AG08395 (cell line): ENCODE measurements at regions not wholly inside any gene's neighbourhood (a gene's known extent, or its start where the extent isn't known, plus 50 kb on each side); places are given as distances from the start of the nearest gene placed in this dataset.

ENCODE experiments used
- DNase-seq: peaks from one replicate; pipeline ENCODE4 v3.0.0; 2012; ENCODE audit warnings: mixed read lengths, low spot score

DNA sequence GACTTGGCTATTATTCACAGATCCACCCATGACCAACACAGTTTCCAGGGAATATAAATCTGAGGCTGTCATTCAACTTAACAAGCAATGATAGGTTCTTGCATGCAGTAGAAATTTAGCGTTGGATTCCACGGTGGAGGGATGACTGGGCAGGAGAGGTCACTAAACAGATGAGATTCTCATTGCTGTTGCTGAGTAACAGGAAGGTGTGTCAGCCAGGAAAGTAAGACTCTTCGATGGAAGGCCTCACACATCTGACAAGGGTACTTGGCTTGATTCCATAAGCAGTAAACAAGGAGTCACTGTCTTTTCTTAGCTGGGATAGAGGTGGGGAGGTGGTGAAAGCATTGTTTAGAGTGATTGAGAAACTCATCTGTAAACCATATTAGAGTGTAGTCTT, 1152.0 kb downstream of the SORCS3 start:
- no peak for DNase-seq

DNA sequence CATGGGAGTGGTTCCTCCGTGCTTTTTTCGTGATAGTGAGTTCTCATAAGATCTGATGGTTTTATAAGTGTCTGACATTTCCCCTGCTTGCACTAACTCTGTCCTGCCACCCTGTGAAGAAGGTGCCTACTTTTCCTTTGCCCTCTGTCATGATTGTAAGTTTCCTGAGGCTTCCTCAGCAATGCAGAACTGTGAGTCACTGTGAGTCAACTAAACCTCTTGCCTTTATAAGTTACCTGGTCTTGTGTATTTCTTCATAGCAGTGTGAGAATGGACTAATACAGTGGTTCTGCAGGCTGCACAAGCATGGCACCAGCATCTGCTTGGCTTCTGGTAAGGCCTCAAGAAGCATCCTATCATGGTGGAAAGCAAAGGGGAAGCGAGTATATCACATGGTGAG, 1144.6 kb downstream of the SORCS3 start:
- no peak for DNase-seq

DNA sequence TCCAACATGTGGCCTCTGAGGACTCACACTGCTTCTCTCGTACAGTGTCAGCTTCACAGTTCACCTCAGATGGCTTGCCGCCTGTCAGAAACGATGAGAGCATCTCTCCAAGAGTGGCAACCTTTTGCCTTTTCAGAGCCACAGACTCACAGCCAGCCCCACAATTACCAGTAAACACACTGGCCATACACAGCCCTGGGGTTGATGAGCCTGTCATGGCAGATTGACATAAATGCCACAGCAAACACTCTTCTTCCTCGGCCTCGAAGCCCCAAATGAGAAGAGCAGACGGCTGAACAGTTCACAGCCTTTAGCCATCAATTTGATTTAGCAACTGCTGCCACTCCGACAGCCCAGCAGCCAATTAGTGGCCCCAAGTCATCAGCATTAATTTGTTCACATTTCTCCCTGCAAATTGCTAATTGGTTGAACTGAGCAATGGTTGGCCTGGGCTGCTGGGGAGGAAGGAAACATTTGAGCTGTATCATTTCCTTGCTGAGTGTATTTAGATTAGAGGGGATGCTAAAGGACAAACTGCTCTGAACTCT, 1142.9 kb downstream of the SORCS3 start:
- DNase-seq: no peak

DNA sequence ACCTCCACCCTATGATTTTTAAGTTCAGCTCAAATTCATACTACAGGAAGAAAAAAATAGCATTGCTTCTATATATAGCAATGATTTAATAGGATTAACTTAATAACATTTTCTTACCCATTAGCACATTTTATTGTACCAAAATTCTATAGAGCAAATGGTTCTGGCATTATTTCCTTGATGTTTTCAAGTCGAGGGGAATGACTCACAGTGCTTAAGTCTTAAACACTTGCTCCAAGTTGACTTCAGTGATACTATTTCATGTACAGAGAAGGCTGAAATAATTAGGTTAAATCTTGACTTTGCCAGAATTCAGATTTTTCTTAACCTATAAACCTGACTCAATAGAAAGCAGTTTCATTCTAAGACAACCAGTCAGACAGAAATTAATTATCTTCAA, 1133.8 kb downstream of the SORCS3 start:
- no peak for DNase-seq

DNA sequence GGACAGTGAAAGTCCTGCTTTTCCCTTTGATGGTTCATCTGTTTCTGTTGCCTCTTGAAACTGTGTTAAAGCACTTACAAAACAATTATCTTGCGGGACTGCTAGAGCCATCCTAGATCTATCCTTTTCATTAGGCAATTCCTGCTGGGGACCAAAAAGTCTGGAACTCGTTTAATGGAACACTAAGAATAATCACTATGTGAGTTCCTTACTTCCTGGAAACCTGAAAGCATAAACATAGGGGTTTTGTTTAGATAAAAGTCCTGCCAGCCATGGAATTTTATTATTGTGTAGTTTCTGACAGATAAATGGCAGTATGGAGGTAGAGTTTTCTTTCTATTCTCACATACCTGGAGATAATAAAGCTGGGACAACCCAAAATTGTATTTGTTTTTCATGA, 1133.3 kb downstream of the SORCS3 start:
- DNase-seq: no peak

DNA sequence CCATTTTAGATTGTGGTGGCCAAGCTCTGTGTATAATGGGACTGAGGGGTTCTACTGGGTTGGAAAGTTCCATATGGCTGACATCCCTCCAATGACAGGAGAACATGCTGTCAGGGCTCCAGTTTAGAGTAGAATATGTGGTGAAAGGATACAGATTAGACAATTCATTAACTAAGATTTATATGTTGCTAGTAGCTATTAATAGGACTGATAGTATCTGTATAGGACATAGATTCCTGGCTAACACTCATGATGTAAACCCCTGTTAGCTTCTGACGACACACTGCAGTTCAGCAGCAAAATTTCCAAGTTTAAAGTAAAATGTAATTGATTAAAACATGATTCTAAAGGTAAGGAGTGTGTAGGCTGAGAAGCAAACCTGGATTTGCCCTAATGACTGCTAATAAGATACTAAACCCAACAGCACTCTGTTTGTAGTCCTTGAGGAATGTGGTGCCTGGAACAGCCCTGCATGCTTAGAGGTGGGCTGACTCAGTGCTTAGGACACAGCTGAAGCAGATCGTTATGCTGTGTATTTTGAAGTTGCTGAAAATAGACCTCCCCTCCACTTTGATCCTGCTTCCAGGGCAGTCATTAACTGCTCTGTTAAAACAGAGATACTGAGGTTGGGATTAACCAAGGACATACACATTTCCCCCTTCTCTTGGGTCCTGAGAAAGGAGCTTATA, 1129.6 kb downstream of the SORCS3 start:
- no peak for DNase-seq

DNA sequence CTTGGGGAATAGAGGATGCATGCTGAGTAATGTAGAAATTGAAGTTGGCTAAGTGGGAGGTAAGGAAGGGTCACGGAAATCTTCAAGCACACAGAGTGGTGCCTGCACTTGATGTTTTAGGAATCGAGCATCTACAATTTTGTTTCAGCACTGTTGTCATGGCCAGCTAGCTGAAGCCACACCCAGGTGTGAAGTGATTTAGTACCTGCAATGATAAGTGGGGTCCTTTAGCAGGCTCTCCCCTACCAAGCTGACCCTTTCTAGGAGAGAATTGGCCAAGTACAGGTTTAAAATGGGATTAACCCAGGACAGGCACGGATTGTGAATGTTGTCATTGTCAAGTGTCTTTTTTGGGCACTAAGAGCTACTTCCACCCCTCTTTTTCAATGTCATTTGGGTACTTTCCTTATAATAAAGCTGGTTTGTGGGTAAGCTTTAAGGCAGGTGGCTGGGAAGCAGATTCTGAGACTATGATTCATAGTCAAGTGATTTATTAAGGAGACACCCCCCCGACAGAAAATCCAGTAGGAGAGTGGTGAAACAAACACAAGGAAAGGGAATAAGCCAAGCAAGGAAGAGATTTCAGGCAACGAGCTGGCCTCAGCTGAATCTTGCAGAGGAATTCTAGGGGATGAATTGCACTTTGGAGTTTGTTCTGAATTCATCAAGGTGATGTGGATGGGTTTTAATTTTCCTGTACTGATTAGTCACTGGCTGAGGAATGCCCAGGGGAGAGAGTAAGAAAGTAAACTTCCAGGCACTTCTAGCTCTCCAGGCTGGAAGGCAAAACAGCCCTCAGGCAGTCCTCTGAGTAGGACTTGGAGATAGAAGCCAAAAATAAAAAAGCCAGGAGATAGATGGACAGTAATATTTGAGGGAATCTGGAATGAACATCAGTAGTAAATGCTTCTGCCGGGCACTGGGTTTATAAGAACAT, 1128.4 kb downstream of the SORCS3 start:
- no peak for DNase-seq

DNA sequence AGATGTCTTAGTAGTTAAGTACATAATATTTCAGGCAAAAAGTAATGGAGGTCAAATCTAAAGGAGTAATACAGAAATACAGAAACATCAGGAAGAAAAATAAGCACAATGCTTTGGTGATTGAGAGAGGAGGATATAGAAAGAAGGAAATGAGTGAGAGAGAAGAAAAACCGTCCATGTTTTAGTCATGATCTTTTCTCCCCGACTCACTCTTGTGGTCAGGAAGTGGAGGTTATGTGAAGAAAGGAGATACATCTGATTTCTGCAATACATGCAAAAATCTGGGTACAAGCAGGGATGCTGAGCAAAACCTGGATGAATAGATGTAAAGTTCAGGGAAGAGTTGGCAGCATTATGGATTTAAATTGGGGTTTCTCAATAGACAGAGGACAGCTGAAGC, 1122.5 kb downstream of the SORCS3 start:
- no peak for DNase-seq

DNA sequence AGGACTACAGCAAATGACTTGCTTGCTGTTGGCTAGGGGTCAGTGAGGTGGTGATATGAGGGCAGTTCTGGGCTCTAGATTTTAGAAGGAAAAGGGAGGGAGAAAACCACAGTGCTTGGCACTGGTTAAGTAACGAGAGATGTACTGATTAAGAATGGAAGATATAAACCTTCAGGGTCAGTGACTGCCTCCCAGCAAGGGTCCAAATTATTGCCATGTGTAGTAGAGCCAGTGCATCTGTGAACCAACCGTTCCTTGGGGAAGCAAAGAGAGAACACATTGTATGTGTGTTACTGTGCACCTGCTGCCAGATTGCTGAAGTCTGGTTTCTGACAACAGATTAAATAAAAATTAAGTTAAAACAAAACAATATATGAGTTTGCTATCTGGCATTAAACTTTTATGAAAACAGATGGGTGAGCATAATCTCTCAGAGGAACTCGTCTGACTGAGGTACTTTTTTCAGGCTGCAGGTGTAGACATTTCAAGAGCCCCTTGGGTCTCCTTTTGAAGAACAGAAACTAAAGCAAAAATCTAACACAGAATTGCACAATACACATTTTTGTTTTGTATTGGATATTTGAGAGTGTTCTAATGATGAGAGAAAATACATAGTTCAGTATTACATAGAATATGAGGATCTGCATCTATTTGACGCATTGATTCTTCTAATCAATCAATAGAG, 1120.6 kb downstream of the SORCS3 start:
- no peak for DNase-seq

DNA sequence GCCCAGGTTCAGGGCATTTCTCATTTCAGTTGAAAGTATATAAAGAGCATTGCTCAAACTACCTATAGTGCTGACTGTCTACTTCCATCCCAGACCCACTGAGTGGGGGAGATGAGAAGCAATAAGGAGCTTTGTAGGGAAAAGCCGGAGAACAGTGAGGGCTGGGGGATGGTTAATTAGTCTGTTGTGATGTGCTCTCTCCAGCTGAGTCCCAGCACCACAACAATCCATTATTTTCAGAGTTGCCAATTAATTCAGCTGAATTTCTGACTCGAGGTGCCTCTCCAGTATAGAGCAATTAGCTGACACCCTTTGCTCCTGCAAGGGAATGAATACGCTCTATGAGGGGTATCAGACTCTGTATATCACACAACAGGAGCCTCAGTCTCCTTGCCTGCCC, 1118.6 kb downstream of the SORCS3 start:
- no peak for DNase-seq

DNA sequence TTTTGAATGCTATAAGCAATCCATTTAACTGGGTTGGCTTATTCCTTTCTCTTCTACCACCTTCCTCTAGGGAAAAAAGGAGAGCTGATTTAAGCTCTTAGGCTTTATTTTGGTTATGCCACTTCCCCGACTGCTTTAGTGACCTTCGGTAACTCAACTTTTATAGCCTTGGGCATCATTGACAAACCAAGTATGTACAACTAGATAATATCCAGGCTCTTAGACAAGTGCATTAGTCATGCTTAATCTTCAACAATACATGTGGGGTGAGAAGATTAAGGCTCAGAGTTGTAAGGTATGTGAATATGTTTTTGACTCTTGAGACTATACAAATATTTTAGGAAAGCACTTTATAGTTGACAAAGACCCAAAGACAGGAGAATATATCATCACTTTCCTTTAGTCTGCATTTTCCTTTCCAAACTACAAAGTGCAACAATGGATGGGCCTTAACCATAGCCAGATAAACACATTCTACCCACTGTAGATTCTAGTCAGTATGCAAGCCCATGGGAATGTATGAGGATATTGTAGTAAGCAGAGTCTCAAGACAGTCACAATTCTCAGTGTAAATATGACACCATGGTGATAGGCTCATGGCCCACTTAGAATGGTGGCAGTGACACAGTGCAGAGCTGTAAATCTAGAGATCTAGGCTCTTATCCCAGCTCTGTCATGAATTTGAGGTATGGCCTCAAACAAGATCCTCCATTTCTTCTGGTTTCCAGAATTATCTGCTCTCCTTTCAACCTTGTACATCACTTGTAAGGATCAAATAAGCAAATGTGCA, 1117.3 kb downstream of the SORCS3 start:
- DNase-seq: no peak

DNA sequence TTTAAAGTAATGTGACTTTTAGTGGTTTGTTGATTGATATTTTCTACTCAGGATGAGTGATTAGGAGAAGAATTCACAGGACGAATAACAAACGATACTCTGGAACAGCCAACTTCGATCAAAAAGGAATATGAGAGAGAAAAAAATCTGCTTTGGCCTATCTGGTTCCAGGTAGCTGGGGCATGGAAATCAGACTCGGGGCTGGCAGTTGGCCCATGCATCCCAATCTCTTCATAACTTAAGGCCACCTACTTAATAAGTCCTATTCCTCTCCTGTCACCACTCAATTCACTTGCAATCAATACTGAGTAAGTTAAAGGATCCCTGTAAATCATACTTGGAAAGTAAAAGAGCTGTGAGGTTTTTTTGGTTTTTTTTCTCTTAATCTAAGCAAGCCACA, 1116.2 kb downstream of the SORCS3 start:
- DNase-seq: no peak

DNA sequence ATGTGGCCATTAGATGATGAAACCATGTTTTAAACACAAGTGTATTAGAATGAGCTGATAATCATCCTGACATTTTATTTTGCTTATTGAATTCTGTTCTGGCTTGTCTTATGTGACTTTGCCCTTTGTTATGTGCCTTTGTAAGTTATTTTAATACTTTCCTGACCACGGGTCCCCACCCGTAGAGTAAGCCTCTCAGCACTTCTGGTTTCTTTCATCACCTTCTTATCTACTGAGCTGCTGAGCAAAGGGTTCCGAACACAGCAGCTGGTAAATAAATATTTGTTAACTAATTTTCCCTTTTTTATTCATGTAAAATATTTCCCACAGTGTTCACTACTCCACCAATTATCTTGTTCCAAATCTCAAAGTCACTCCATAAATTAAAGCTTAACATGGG, 1115.3 kb downstream of the SORCS3 start:
- DNase-seq: no peak

DNA sequence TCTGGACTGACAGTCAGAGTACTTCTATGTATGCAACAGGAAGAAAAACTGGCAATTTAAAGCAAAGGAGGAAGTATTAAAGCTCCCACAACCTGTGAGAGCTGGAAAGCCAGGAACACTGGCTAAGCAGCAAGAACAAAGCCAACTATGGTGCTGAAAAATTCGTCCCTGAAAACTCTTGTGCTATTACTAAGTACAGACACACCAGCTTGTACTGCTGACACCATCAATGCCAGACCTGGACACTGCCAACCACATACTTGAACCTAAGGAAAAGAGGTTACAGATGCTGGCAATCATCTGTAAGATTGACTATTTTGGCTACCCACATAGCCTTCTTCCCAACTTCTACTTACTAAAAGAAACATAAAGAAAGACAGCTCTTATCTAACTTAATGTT, 1110.6 kb downstream of the SORCS3 start:
- no peak for DNase-seq

DNA sequence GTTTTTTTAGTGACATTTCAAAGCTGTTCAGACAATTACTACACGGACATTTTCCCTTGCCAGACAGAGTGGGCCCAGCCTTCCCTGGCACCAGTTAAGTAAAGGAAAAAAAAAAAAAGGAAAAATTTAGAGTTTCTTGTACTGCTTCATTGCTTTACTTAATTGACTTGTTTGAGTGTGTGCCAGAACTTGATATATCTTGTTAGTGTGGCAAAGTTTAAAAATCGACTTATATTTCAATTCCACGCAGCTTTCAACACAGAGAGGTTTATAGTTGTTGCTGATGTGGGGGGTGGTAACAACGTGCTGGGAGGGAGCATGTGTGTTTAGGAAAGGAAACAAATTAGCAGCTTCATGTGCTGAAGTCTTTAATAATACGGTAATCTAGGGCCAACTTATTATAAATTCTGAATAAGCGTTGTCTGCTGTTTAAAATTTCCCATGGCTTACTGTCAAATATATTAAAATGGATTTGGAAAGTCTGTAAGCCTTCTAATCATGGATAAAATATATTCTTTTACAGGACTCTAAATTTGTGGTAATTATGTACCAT, 1104.6 kb downstream of the SORCS3 start:
- DNase-seq: no peak

DNA sequence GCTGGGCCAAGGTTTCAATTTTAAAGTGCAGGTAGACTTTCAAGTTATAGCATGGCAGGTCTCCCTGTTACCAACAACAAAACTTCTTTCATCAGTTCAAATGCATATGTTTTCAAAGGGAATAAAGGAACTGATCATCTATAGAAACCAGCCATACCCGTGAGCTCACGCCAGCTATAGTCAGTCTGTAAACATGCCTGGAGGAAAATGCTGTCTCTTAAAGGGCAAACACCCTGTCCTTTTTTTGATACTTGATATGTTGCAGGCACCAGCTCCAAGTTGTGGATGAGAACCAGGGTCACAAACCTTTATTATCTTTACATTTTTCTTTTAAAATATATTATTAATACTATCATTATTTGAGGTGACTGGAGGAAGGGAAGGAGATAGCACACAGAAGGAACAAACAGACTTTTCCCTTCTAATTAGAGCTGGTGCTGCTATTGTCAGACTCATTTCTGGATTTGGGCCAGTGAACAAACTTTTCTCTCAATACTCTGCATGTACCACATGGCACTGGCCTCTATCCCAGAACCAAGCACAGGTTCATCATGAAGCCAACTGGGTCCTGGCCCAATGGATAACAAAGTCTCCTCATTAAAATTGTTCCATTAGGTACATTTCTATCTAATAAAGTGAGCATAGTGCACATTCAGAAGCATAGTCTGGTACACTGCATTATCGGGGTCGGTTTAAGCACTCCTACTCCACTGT, 1102.4 kb downstream of the SORCS3 start:
- no peak for DNase-seq

DNA sequence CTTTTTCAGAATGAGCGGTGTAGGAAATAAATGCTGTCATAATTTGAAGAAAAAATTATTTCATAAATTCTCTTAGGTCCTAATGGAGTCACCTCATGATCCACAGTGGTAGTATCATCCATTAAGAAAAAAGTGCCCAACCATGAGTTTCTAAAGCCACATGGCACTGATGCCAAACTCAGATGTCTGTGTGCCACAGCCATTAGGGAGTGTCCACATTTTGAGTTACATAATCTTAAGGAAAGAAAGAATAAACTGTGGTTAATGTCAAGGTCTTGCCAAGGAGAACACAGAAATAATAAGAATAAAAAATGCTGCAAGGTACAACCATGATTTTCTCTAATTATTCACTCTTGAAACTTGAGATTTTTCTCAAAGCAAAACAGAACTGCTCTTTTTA, 1101.8 kb downstream of the SORCS3 start:
- no peak for DNase-seq

DNA sequence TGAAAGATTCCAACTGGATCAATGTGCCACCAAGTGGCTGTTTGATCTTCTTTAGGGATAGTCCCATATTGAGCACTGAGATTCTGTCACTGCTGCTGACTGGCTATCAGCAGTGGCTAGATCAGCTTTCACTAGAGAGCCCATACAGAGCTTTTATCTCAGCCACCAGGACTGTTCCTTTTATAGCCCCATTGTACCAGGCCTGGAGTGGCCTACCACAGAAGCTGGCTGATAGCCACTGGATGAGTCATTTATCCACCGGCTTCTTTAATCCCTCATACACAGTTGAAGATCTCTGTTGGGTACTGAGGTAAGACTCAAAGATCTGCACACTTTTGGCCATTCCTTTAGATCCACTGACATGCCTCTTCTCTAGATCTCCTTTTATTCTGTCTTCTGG, 1101.1 kb downstream of the SORCS3 start:
- no peak for DNase-seq

DNA sequence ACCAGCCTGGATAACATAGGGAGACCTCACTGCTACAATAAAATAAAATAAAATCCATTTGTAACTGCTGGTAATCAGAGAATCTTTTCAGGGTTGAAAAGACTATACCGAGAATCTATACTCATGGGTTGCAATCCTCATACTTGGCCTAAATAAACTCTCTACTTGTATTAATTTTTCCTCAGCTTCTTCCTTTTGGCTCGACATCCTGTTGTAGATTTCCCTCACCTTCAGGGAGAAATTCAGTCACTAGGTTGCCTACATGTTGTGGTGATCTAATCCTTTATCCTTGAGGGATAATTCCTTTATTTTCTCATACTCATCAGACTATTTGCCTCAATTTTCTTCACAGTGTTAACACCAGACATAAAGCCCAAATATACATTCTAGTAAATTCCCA, 1093.4 kb downstream of the SORCS3 start:
- DNase-seq: no peak

DNA sequence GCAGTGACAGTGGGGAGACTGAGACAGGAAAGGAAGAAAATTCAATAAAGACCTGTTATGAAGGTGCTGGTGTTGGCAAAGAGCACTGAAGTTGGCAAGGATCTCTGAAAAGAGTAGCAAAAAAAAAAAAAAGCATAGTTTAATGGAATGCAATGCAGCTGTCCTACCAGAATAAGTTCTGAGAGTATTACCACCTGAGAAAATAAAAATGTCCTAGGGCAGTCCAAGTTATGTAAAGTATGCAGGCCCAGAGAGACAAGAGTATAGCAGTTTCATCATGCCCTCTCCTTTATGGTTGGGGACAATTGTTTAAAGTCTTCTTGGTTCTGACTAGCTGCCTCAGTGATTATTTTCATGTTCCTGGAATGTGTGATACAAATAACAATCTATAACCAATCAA, 1092.8 kb downstream of the SORCS3 start:
- DNase-seq: no peak

DNA sequence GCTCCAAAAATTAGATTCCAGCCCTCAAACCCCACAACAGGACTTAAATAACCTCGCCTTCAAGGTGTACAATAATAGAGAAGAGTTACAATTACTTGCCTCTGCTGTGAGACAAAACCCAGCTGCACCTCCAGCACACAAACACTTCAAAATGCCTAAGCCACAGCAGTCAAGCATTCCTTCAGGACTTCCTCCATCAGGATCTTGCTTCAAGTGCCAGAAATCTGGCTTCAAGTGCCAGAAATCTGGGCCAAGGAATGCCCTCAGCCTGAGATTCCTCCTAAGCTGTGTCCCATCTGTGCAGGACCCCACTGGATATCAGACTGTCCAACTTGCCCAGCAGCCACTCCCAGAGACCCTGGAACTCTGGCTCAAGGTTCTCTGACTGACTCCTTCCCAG, 1088.3 kb downstream of the SORCS3 start:
- no peak for DNase-seq
